Gastroesophageal sphincter (tissue), 4 donors: ENCODE measurements at regions not wholly inside any gene's neighbourhood (a gene's known extent, or its start where the extent isn't known, plus 50 kb on each side); places are given as distances from the start of the nearest gene placed in this dataset.
"Not testable (repeated sequence)": the region's sequence is repeated elsewhere in the genome, so short reads cannot be mapped to it uniquely, and the experiment has no call there.

Experiments used
- ATAC-seq: fragments of 150-250 bp; one replicate; pipeline ENCODE4 v1.9.1; 2016; ENCODE audit warnings: mild to moderate bottlenecking, moderate library complexity
- H3K27ac ChIP-seq, 4 donors: fragments of 200-600 bp; sonication (generic) in 3 of 4; 1 replicate in 3 of 4; 2 replicates in 1 of 4; pipeline ENCODE4 v1.5.1; 2016 to 2019
- H3K27me3 ChIP-seq: fragments of 200-600 bp; sonication (generic); one replicate; pipeline ENCODE4 v1.5.1; 2019
- H3K36me3 ChIP-seq, 2 donors: fragments of 200-600 bp; sonication (generic); one replicate each; pipeline ENCODE4 v1.5.1; 2019; ENCODE audit warnings: control low read depth in 1 of 2
- H3K4me1 ChIP-seq, 3 donors: fragments of 200-600 bp; sonication (generic); 1 replicate in 2 of 3; 2 replicates in 1 of 3; pipeline ENCODE4 v1.5.1; 2016 to 2019; ENCODE audit warnings: control low read depth in 2 of 3
- H3K4me3 ChIP-seq, 2 donors: fragments of 200-600 bp; sonication (generic); one replicate each; pipeline ENCODE4 v1.5.1; 2019; ENCODE audit warnings: mild to moderate bottlenecking in 1 of 2, moderate library complexity in 1 of 2
- H3K9me3 ChIP-seq, 3 donors: fragments of 200-600 bp; sonication (generic); one replicate each; pipeline ENCODE4 v1.5.1; 2017 to 2019; ENCODE audit warnings: control low read depth in 2 of 3
- EP300 ChIP-seq: sonication (generic); formaldehyde crosslinking; IDR thresholded peaks from one replicate; pipeline ENCODE4 v1.6.1; 2017; ENCODE audit warnings: antibody characterized with exemption, mild to moderate bottlenecking
- POLR2A ChIP-seq, 2 donors: fragments of 450-650 bp; IDR thresholded peaks; one replicate each; pipeline ENCODE4 v1.6.1; 2017; ENCODE audit warnings: antibody characterized with exemption in 2 of 2, mild to moderate bottlenecking in 2 of 2, moderate library complexity in 1 of 2
- POLR2AphosphoS5 ChIP-seq: sonication (generic); formaldehyde crosslinking; IDR thresholded peaks from one replicate; pipeline ENCODE4 v1.6.1; 2017; ENCODE audit warnings: antibody characterized with exemption
- WGBS, 2 donors: methylation state at CpG; one replicate each; pipeline ENCODE4 v1.1.5; 2018; ENCODE audit warnings: low coverage in 1 of 2; 5-methylcytosine and 5-hydroxymethylcytosine counted together
- TF ChIP-seq, protein P1 (sequence below), 4 experiments: fragments of 200-600 bp in 2 of 4; fragments of 450-650 bp in 2 of 4; sonication (generic) in 1 of 4; IDR thresholded peaks; one replicate each; pipeline ENCODE4 v1.5.1; 2017 to 2019; ENCODE audit warnings: antibody characterized with exemption in 4 of 4, mild to moderate bottlenecking in 2 of 4, moderate library complexity in 2 of 4

GRCh38 chr7:81457852-81458522, 311.9 kb downstream of the HGF start:
- ATAC-seq, result no peak
- H3K27me3 ChIP-seq, result no peaks in the 10 kb centered on the region
- H3K36me3 ChIP-seq, result no peaks in the 10 kb centered on the region
- 21 to 32% methylated on average over 1 of the region's 1 CpG for WGBS, 2 donors
- H3K27ac ChIP-seq, result no peak overlapping the region
- H3K9me3 ChIP-seq, result no peaks in the 10 kb centered on the region
- TF ChIP-seq, protein P1, sequence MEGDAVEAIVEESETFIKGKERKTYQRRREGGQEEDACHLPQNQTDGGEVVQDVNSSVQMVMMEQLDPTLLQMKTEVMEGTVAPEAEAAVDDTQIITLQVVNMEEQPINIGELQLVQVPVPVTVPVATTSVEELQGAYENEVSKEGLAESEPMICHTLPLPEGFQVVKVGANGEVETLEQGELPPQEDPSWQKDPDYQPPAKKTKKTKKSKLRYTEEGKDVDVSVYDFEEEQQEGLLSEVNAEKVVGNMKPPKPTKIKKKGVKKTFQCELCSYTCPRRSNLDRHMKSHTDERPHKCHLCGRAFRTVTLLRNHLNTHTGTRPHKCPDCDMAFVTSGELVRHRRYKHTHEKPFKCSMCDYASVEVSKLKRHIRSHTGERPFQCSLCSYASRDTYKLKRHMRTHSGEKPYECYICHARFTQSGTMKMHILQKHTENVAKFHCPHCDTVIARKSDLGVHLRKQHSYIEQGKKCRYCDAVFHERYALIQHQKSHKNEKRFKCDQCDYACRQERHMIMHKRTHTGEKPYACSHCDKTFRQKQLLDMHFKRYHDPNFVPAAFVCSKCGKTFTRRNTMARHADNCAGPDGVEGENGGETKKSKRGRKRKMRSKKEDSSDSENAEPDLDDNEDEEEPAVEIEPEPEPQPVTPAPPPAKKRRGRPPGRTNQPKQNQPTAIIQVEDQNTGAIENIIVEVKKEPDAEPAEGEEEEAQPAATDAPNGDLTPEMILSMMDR (IDR thresholded peaks at IDR 0.05), result peak in 3 of 4 experiments; percentile 6 to 36 (median 13)
- no peak for TF ChIP-seq EP300
- H3K4me3 ChIP-seq, result no peak overlapping the region
- H3K4me1 ChIP-seq, result no peaks in the 10 kb centered on the region

- H3K4me3 ChIP-seq, ATAC-seq, H3K4me1 ChIP-seq, H3K27ac ChIP-seq, H3K27me3 ChIP-seq, H3K9me3 ChIP-seq, H3K36me3 ChIP-seq: not testable (repeated sequence)
Measured at GRCh38 chr7:81453770-81454169, 316.1 kb downstream of the HGF start.

GRCh38 chr7:81449105-81449504, 320.7 kb downstream of the HGF start:
- Histone ChIP-seq H3K4me1 (no peaks in the 10 kb centered on the region), H3K9me3 (no peaks in the 10 kb centered on the region), H3K27ac (no peak overlapping the region), H3K36me3 (no peaks in the 10 kb centered on the region), H3K4me3 (no peak overlapping the region), H3K27me3 (no peaks in the 10 kb centered on the region)
- TF ChIP-seq, protein P1 (IDR thresholded peaks at IDR 0.05), result no peak
- TF ChIP-seq EP300, result no peak
- no peak for TF ChIP-seq POLR2A (IDR thresholded peaks at IDR 0.05)
- TF ChIP-seq POLR2AphosphoS5, result no peak
- ATAC-seq, result no peak

DNA sequence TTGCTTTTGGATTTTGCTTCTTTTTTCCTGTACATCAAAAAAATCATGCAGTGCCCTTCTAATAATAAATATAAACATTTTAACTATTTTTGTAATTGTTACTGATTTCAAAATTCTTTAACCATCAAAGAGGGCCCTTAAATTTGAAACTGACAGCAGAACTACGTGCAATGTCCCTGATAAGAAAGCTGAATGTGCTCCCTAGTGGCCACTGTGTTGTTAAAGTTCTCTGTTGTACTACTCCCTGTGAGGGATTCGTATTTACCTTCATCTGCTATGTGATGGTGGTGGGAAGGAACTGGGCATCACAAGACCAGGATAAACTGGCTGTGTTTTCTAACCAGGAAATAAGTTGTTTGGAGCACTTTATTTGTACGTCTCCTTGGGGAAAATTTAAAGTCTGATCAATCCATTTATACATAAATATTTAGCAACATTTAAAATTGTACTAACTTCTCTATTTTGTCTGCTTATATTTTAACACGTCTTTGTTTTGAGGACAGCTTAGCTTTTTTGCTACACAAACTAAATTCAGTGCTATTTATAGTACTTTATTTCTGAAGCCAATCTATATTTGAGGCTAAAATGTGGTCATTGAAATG, 322.4 kb downstream of the HGF start:
- Histone ChIP-seq H3K27ac (no peak overlapping the region), H3K27me3 (no peaks in the 10 kb centered on the region), H3K36me3 (no peaks in the 10 kb centered on the region), H3K4me1 (no peaks in the 10 kb centered on the region), H3K9me3 (no peaks in the 10 kb centered on the region), H3K4me3 (no peak overlapping the region)
- no peak for ATAC-seq
- 22 to 31% methylated on average over 4 of the region's 4 CpGs for WGBS, 2 donors
- TF ChIP-seq EP300, result no peak
- TF ChIP-seq, protein P1 (IDR thresholded peaks at IDR 0.05), result peak in 3 of 4 experiments; percentile 26 to 33 (median 31)

DNA sequence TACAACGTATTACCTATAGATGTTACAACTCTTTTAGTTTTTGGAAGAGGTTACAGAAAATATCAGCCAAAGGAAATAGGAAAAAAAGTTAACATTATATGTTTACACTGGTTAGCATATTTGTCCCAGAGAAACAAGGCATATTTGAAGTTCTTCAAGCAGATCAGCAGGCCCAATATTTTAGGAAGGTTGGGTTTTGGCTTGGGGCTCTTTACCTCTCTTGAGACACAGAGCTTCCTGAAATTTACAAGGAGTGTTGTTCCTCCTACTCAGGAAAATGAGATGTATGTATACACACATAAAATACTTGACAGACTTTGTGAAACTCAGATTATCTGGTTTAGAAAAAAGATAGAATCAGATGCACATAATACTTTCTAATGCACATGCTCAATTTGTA, 323.6 kb downstream of the HGF start:
- 82 to 85% methylated on average over 1 of the region's 1 CpG for WGBS, 2 donors
- TF ChIP-seq POLR2AphosphoS5 (no peak), POLR2A (IDR thresholded peaks at IDR 0.05) (no peak), EP300 (no peak)

DNA sequence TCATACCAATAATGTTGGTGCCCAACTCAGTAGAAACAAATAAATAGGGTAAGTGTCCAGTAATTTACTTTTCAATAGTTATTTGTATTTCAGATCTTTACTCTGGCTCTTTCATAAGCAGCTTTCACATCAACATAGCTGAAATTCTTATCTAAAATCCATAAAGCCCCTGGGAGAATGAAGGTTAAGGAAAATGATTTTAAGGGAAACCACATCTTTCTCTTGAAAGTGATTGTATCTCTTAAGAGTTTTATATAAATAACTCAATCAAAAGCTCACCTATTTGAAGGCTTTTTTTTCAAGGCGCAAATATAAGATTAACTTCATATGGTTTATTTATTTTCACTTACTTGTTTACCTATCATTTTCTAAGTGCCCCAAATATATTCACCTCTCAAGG, 324.4 kb downstream of the HGF start:
- no peaks in the 10 kb centered on the region for H3K9me3 ChIP-seq
- no peak for ATAC-seq
- H3K4me1 ChIP-seq, result no peaks in the 10 kb centered on the region
- 83 to 86% methylated on average over 1 of the region's 1 CpG for WGBS, 2 donors
- H3K36me3 ChIP-seq, result no peaks in the 10 kb centered on the region
- H3K4me3 ChIP-seq, result no peak overlapping the region
- no peak overlapping the region for H3K27ac ChIP-seq
- no peak for TF ChIP-seq POLR2AphosphoS5
- TF ChIP-seq, protein P1 (IDR thresholded peaks at IDR 0.05), result no peak
- H3K27me3 ChIP-seq, result no peaks in the 10 kb centered on the region

More for the DNA sequence above, 323.6 kb downstream of the HGF start:
- Histone ChIP-seq H3K36me3 (no peaks in the 10 kb centered on the region), H3K4me3 (no peak overlapping the region), H3K9me3 (no peaks in the 10 kb centered on the region), H3K27me3 (no peaks in the 10 kb centered on the region), H3K4me1 (no peaks in the 10 kb centered on the region), H3K27ac (no peak overlapping the region)
- no peak for ATAC-seq
